ENCODE measurements at regions not wholly inside any gene's neighbourhood (a gene's known extent, or its start where the extent isn't known, plus 50 kb on each side); places are given as distances from the start of the nearest gene placed in this dataset.
A peak's percentile ranks its signal among the peaks of the same experiment; 100 is the strongest.

DNA sequence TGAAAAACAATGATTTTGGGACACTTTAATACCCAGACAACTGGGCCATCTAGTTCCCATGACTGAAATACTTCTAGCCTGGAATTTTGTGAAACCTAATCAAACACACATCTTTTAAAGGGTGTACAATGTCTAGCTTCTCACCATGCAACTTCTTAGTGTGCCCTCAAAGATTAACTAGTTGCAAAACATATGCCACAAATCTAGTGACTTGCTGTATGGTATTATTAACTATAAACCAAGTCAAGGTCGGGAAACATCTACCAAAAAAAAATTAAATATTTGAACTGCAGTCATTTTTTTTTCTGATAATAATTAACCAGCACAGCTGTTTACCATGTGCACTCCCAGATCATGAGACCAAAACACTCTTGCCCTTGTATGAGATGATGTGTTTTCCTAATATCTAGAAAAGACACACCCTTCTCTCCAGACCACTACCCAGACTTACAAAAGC, 171.8 kb upstream of the FOXN3 start:
- no peak overlapping the region for H3K27ac ChIP-seq
- DNase-seq: no peak
- intact Hi-C loops (cut with DNase I; ENCODE audit: low total_unique reads): no loop called here
- no peaks in the 10 kb centered on the region for H3K36me3 ChIP-seq
- no peak for TF ChIP-seq CTCF (IDR thresholded peaks at IDR 0.05)
- H3K4me3 ChIP-seq: no peak overlapping the region
- no peaks in the 10 kb centered on the region for H3K27me3 ChIP-seq
- no peaks in the 10 kb centered on the region for H3K9me3 ChIP-seq
- H3K4me1 ChIP-seq: no peaks in the 10 kb centered on the region

DNA sequence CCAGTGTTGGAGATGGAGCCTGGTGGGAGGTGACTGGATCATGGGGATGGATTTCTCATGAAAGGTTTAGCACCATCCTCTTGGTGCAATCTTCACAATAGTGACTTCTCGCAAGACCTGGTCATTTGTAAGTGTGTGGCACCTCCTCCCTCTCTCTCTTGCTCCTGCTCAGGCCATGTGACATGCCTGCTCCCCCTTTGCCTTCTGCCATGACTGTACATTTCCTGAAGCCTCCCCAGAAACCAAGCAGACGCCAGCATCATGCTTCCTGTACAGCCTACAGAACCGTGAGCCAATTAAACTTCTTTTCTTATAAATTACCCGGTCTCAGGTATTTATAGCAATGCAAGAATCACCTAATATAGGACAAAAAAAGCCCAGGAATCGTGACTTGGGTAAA, 171.0 kb upstream of the FOXN3 start:
- no peak overlapping the region for H3K27ac ChIP-seq
- no peaks in the 10 kb centered on the region for H3K36me3 ChIP-seq

GRCh38 chr14:89587136-89587420, 170.0 kb upstream of the FOXN3 start:
- intact Hi-C loops (cut with DNase I; ENCODE audit: low total_unique reads): no loop called here
- Histone ChIP-seq H3K27me3 (no peaks in the 10 kb centered on the region), H3K36me3 (no peaks in the 10 kb centered on the region), H3K9me3 (no peaks in the 10 kb centered on the region), H3K4me1 (no peaks in the 10 kb centered on the region), H3K27ac (no peak overlapping the region), H3K4me3 (no peak overlapping the region)
- no peak for TF ChIP-seq CTCF (IDR thresholded peaks at IDR 0.05)
- no peak for DNase-seq

More for the DNA sequence above, 171.0 kb upstream of the FOXN3 start:
- no peak for DNase-seq
- Histone ChIP-seq H3K27me3 (no peaks in the 10 kb centered on the region), H3K4me1 (no peaks in the 10 kb centered on the region), H3K9me3 (no peaks in the 10 kb centered on the region), H3K4me3 (no peak overlapping the region)
- intact Hi-C loops (cut with DNase I; ENCODE audit: low total_unique reads): no loop called here
- TF ChIP-seq CTCF (IDR thresholded peaks at IDR 0.05): no peak

- H3K4me1 ChIP-seq: no peaks in the 10 kb centered on the region
- no peaks in the 10 kb centered on the region for H3K9me3 ChIP-seq
- H3K27me3 ChIP-seq: no peaks in the 10 kb centered on the region
- DNase-seq: peak in 1 of 2 donors; percentile 45
- no peak for TF ChIP-seq CTCF (IDR thresholded peaks at IDR 0.05)
- intact Hi-C loops (cut with DNase I; ENCODE audit: low total_unique reads): no loop called here
- H3K4me3 ChIP-seq: no peak overlapping the region
- no peak overlapping the region for H3K27ac ChIP-seq
- H3K36me3 ChIP-seq: no peaks in the 10 kb centered on the region
Measured at GRCh38 chr14:89586258-89587135, 169.5 kb upstream of the FOXN3 start.

- DNase-seq: no peak
- peak overlapping the region; percentile 34 to 39 for H3K27ac ChIP-seq
- no peaks in the 10 kb centered on the region for H3K9me3 ChIP-seq
- peaks cover 0 to 5% (median 0%) of the 10 kb centered on the region in 3 donors for H3K36me3 ChIP-seq
- H3K4me1 ChIP-seq: peaks cover 0 to 48% (median 9%) of the 10 kb centered on the region in 4 donors
- TF ChIP-seq CTCF (IDR thresholded peaks at IDR 0.05): no peak
- no peaks in the 10 kb centered on the region for H3K27me3 ChIP-seq
- intact Hi-C loops (cut with DNase I; ENCODE audit: low total_unique reads): no loop called here
- no peak overlapping the region for H3K4me3 ChIP-seq
Measured at GRCh38 chr14:89578156-89578555, 161.1 kb upstream of the FOXN3 start.

All from tibial artery (tissue), 4 donors.